ENCODE measurements at regions not wholly inside any gene's neighbourhood (a gene's known extent, or its start where the extent isn't known, plus 50 kb on each side); places are given as distances from the start of the nearest gene placed in this dataset.

GRCh38 chr3:135905058-135905724 lies 60.3 kb upstream of the PPP2R3A start:
- DNase-seq (ENCODE audit: low read depth in 4 of 4, low spot score in 1 of 4) = no peak

DNA sequence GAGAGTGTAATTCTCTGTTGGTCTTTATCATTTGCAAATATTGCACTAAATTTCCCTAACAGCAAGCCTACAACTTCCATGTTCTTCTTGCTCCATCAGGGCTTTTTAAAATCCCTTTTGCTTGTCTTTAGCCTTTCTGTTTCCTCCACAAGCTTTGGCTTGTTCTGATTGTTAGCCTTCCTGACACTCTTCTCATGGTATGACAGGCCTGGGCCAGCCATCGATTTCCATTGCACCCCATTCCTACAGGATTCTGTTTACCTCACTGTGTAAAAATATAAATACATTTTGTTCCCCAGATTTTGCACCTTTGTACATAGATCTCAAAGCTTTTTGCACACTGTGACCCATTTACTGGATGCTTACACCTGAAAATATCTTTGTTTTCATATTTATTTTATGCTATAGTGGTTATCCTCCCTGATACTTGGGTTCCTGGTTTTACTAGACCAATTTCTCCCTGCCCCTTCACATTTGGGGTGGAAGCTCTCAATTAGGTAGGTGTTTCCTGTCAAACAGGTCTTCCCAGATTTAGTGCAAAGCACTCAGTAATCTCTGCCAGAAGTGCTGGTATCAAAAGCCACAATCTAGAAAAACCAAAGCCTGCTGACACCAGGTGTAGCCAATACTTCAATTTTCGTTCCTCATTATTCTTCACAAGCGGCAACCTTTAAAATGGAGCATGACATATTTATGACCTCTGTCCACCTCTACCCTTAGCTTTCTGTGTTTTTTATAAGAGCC lies 57.9 kb upstream of the PPP2R3A start:
- no peak for DNase-seq (ENCODE audit: low read depth in 4 of 4, low spot score in 1 of 4)

DNA sequence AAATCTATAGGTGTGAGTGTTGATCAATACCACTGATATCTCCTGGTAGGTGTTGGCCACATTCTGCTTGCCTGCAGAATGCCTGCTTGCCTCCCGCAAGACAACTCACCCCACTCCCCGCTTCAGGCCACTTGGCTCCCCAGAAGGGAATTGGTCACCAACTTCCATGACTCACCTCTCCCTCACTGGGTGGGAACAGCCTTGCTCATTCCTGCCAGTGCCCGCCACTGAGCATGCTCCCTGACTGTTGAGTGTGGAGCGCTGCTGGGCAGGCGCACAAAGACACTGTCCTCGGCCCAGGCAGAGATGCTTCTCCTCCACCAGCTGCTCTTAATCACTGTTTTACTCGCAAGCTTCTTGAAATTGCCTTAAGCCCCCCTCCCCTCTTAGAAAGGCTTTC lies 57.3 kb upstream of the PPP2R3A start:
- DNase-seq (ENCODE audit: low read depth in 4 of 4, low spot score in 1 of 4) = no peak

DNA sequence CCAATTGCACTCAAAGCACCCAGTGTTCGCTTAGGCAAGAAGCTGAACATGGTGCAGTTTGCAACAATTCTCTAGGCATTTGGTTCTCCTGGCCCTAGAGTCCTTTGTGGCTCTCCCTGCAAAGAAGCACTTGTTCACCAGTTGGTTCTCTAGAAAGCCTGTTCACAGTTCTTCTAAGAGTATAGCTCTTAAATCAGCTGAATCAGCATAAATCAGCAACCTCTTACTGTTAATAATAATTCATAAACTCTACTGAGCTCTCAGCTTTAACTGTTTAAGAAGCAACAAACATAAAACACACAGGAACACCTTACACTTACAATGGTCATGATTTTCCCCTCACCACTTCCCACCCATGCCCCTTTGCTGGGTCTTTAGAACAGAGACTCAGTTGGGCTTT lies 56.8 kb upstream of the PPP2R3A start:
- no peak for DNase-seq (ENCODE audit: low read depth in 4 of 4, low spot score in 1 of 4)

- no peak for DNase-seq (ENCODE audit: low read depth in 4 of 4, low spot score in 1 of 4)
Observed at GRCh38 chr3:135911110-135911509, 54.4 kb upstream of the PPP2R3A start.

GRCh38 chr3:135915206-135915605 lies 50.3 kb upstream of the PPP2R3A start:
- no peak for DNase-seq (ENCODE audit: low read depth in 4 of 4, low spot score in 1 of 4)
